Ovary (tissue), 7 donors: ENCODE measurements at regions not wholly inside any gene's neighbourhood (a gene's known extent, or its start where the extent isn't known, plus 50 kb on each side); places are given as distances from the start of the nearest gene placed in this dataset.

Source experiments
- DNase-seq, 5 donors: peaks; one replicate each; pipeline ENCODE4 v3.0.0-alpha.2; 2019 to 2020
- H3K27ac ChIP-seq, 2 donors: fragments of 200-600 bp; one replicate each; pipeline versions ENCODE4 v1.5.1 to v1.8.0; 2019 to 2022
- H3K27me3 ChIP-seq: fragments of 200-600 bp; one replicate; pipeline ENCODE4 v1.8.0; 2022
- H3K36me3 ChIP-seq: fragments of 200-600 bp; sonication (generic); one replicate; pipeline ENCODE4 v1.5.1; 2019
- H3K4me1 ChIP-seq: one replicate; pipeline ENCODE4 v1.8.1; 2013; ENCODE audit warnings: mild to moderate bottlenecking, moderate library complexity; ENCODE audit not compliant: insufficient read depth
- H3K4me3 ChIP-seq: fragments of 200-600 bp; sonication (generic); one replicate; pipeline ENCODE4 v1.5.1; 2017
- H3K9me3 ChIP-seq, 2 donors: fragments of 200-600 bp in 1 of 2; sonication (generic) in 1 of 2; one replicate each; pipeline versions ENCODE4 v1.5.1 to v1.8.1; 2013 to 2019; ENCODE audit warnings: mild to moderate bottlenecking in 1 of 2, moderate library complexity in 1 of 2
- EP300 ChIP-seq: sonication (generic); formaldehyde crosslinking; IDR thresholded peaks from one replicate; pipeline ENCODE4 v1.6.1; 2017; ENCODE audit warnings: antibody characterized with exemption
- POLR2A ChIP-seq: fragments of 450-650 bp; IDR thresholded peaks from one replicate; pipeline ENCODE4 v1.6.1; 2017; ENCODE audit warnings: antibody characterized with exemption, mild to moderate bottlenecking, moderate library complexity
- WGBS, 3 donors: extraction: QIAGEN DNeasy Blood & Tissue Kit in 1 of 3; methylation state at CpG; one replicate each; pipeline versions ENCODE4 v1.1.5 to v1.1.7; 2013 to 2017; 5-methylcytosine and 5-hydroxymethylcytosine counted together
- intact Hi-C, 4 donors: fragments of 100-400 bp; cut with DNase I; formaldehyde crosslinking; loops; one replicate each; pipeline versions ENCODE4 v1.11.0 to v1.15.1; 2022 to 2023
- TF ChIP-seq, protein P1 (sequence below), 3 donors: fragments of 450-650 bp in 2 of 3; fragments of 200-600 bp in 1 of 3; IDR thresholded peaks; one replicate each; pipeline versions ENCODE4 v1.5.1 to v1.8.0; 2016 to 2022; ENCODE audit warnings: antibody characterized with exemption in 3 of 3, mild to moderate bottlenecking in 1 of 3
- donor health status: DM: no; HTN: no; CAD: no; lungs with moderate emphysema.
- donor health status: DM: no; HTN: no; CAD: no.
- donor health status: Bipolar disorder and iron deficiency.
- donor health status: DM: no; HTN: no; CAD: no.
- donor health status: DM: yes; HTN: yes; CAD: no.

DNA sequence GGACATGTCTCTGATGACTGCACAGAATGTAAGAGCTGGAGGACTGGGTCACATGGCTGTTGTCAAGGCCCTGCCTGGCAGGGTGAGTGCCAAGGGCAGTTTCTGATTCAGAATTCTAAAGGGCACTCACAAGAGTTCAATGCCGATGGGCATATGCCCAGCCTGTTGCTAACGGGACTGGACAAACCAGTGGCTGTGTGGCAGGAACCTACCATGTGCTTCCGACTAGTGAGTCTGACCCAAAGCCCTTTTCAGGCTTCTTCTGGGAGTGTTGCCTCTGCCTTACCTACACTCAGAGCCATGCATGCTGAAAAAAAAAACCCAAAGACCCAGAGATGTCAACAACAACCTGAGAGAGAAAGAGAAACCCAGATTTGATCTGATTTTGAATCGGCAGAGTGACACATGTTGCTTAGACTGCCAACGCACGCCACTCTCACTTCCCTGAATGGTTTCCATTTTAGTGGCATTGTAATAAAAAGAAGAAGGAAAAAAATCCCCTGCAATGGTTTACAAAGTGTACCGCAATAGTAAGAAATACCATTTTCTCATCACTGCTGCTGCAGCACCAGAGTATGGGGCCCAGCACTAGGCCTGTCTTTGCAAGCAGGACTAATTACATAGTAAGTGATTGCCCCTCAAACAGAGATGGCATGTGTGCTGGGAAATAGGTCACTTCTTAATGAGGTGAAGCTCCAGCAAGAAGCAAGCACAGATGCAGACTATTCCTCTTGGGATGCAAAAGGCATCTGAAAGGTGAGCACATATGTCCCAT, 194.3 kb downstream of the PALM2AKAP2 start:
- WGBS, 3 donors = 90 to 99% (median 91%) methylated on average over 7 of the region's 7 CpGs
- no peak for TF ChIP-seq POLR2A
- no peak for TF ChIP-seq EP300
- TF ChIP-seq, protein P1, sequence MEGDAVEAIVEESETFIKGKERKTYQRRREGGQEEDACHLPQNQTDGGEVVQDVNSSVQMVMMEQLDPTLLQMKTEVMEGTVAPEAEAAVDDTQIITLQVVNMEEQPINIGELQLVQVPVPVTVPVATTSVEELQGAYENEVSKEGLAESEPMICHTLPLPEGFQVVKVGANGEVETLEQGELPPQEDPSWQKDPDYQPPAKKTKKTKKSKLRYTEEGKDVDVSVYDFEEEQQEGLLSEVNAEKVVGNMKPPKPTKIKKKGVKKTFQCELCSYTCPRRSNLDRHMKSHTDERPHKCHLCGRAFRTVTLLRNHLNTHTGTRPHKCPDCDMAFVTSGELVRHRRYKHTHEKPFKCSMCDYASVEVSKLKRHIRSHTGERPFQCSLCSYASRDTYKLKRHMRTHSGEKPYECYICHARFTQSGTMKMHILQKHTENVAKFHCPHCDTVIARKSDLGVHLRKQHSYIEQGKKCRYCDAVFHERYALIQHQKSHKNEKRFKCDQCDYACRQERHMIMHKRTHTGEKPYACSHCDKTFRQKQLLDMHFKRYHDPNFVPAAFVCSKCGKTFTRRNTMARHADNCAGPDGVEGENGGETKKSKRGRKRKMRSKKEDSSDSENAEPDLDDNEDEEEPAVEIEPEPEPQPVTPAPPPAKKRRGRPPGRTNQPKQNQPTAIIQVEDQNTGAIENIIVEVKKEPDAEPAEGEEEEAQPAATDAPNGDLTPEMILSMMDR (IDR thresholded peaks at IDR 0.05) = no peak
- Histone ChIP-seq H3K27me3 (no peaks in the 10 kb centered on the region), H3K4me3 (no peak overlapping the region), H3K9me3 (no peaks in the 10 kb centered on the region), H3K4me1 (no peaks in the 10 kb centered on the region), H3K36me3 (no peaks in the 10 kb centered on the region), H3K27ac (no peak overlapping the region)
- intact Hi-C loops = no loop called here
- DNase-seq = no peak

DNA sequence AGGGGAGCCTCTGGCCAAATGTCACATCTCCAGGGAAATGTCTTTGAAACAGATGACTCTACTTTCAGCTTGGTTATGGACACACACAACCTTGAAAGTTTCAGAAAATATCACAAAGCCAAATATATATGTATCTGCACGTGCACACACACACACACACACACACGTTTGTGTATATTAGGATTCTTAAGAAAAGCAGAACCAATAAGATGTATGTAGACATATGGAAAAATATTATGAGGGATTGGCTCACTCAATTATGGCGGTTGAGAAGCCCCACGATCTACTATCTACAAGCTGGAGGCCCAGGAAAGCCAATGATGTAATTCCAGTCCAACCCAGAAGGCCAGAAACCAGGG, 194.9 kb downstream of the PALM2AKAP2 start:
- TF ChIP-seq POLR2A = no peak
- TF ChIP-seq EP300 = no peak
- TF ChIP-seq, protein P1 (IDR thresholded peaks at IDR 0.05) = no peak
- 88 to 95% (median 95%) methylated on average over 4 of the region's 4 CpGs for WGBS, 3 donors
- no peak overlapping the region for H3K4me3 ChIP-seq
- no peaks in the 10 kb centered on the region for H3K9me3 ChIP-seq
- intact Hi-C loops = no loop called here
- H3K27ac ChIP-seq = no peak overlapping the region
- no peaks in the 10 kb centered on the region for H3K4me1 ChIP-seq
- DNase-seq = no peak
- H3K36me3 ChIP-seq = no peaks in the 10 kb centered on the region
- no peaks in the 10 kb centered on the region for H3K27me3 ChIP-seq

DNA sequence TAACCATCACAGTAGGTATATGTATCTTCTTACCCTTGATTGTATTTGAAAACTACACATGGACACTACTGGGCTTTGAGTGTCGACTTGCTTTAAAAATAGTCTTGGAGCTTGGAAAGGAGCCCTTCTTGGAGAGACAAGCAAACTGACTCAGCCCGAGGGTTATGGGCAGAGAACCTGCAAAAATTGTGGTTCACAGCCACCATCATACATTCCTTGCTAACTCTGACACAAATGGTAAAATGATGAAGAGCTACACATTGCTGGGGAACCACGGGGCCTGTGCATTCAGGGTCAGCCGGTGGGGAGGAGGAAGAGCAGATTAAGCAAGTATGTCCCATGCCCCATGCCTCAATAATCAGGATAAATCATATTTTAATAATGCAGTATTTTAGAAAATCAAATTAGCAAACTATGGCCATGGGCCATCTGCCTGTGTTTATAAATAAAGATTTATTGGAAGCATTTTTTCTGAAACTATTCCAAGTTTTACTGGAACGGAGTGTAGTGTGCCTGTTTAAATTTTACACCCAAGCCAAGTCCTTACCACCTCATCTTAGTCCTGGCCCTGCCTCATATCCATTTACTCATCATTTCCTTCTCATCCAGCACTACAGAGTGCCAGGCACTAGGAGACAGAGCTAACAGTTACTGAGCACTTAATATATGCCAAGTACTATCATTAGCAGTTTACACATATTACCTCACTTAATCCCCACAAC, 195.7 kb downstream of the PALM2AKAP2 start:
- no peak for TF ChIP-seq POLR2A
- TF ChIP-seq, protein P1 (IDR thresholded peaks at IDR 0.05) = no peak
- no peak for TF ChIP-seq EP300
- WGBS, 3 donors = 73 to 90% (median 87%) methylated on average over 5 of the region's 5 CpGs
- H3K4me1 ChIP-seq = no peaks in the 10 kb centered on the region
- H3K27ac ChIP-seq = no peak overlapping the region
- H3K4me3 ChIP-seq = no peak overlapping the region
- no peaks in the 10 kb centered on the region for H3K9me3 ChIP-seq
- intact Hi-C loops = loop anchor here in 1 of 4 donors (2.0 kb wide), 1 partner anchor 49 kb away; no protein-coding TSS in a partner anchor
- no peaks in the 10 kb centered on the region for H3K27me3 ChIP-seq
- no peaks in the 10 kb centered on the region for H3K36me3 ChIP-seq
- no peak for DNase-seq

DNA sequence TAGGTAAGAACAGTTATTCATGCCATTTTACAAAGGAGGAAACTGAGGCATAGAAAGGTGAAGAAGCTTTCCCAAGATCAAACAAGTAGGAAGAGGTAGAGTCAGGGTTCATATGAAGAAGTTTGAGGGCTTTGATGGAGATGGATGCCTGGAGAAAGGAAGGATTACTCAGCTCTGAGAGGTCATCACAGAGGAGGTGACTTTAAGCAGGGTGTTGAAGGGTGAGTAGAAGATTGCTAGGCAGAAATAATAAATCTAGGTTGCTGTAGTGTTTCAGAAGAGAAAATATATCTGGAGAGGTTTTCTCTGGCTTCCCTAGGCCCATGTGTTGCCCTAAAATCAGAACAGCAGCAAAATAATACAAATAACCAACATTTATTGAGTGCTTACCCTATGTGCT, 196.3 kb downstream of the PALM2AKAP2 start:
- Histone ChIP-seq H3K27ac (no peak overlapping the region), H3K27me3 (no peaks in the 10 kb centered on the region), H3K36me3 (no peaks in the 10 kb centered on the region), H3K4me3 (no peak overlapping the region), H3K4me1 (no peaks in the 10 kb centered on the region), H3K9me3 (no peaks in the 10 kb centered on the region)
- TF ChIP-seq POLR2A (no peak), EP300 (no peak)
- TF ChIP-seq, protein P1 (IDR thresholded peaks at IDR 0.05) = no peak
- no peak for DNase-seq
- intact Hi-C loops = loop anchor here in 1 of 4 donors (2.0 kb wide), 1 partner anchor 48 kb away; no protein-coding TSS in a partner anchor
